ENCODE measurements at regions not wholly inside any gene's neighbourhood (a gene's known extent, or its start where the extent isn't known, plus 50 kb on each side); places are given as distances from the start of the nearest gene placed in this dataset.

- CTCF ChIA-PET = no interaction called here
- intact Hi-C loops (cut with micrococcal nuclease; ENCODE audit: unreplicated experiment) = no loop called here
- Histone ChIP-seq H3K36me3 (ENCODE audit: control insufficient read depth, insufficient read depth, low read length) (no peaks in the 10 kb centered on the region; the same call in 1 of the 2 replicates), H3K4me3 (ENCODE audit: low read depth, low read length) (no peak overlapping the region), H3K27me3 (replicated peaks; ENCODE audit: control insufficient read depth, insufficient read depth, low read length) (no peaks in the 10 kb centered on the region), H3K4me1 (peaks cover 34% of the 10 kb centered on the region), H3K9me3 (peaks cover 8% of the 10 kb centered on the region; the same call in 1 of the 2 replicates)
- Mint-ChIP-seq H3K27ac (ENCODE audit: unreplicated experiment) (no peak overlapping the region), H3K36me3 (ENCODE audit: insufficient read depth, unreplicated experiment) (no peaks in the 10 kb centered on the region), H3K9me3 (ENCODE audit: unreplicated experiment) (peaks cover 10% of the 10 kb centered on the region), H3K4me3 (ENCODE audit: unreplicated experiment) (no peak overlapping the region), H3K27me3 (ENCODE audit: insufficient read depth, unreplicated experiment) (no peaks in the 10 kb centered on the region), H3K4me1 (ENCODE audit: low read depth, unreplicated experiment) (peaks cover 40% of the 10 kb centered on the region)
- BruUV-seq (replicated peaks) = no TSS peak
- TF ChIP-seq CTCF (IDR thresholded peaks at IDR 0.05; ENCODE audit: insufficient read depth in 1 of 2, low read depth in 1 of 2, low read length in 1 of 2, severe bottlenecking in 1 of 2, unreplicated experiment in 1 of 2) = no peak
- no peak for DNase-seq
- POLR2A ChIA-PET = no interaction called here
Observed at GRCh38 chr3:188080091-188080490, 73.9 kb upstream of the LPP start.

- H3K4me1 ChIP-seq = peaks cover 34% of the 10 kb centered on the region
- H3K9me3 Mint-ChIP-seq (ENCODE audit: unreplicated experiment) = peaks cover 10% of the 10 kb centered on the region
- TF ChIP-seq CTCF (IDR thresholded peaks at IDR 0.05; ENCODE audit: insufficient read depth in 1 of 2, low read depth in 1 of 2, low read length in 1 of 2, severe bottlenecking in 1 of 2, unreplicated experiment in 1 of 2) = no peak
- DNase-seq = no peak
- peaks cover 47% of the 10 kb centered on the region for H3K4me1 Mint-ChIP-seq (ENCODE audit: low read depth, unreplicated experiment)
- H3K4me3 Mint-ChIP-seq (ENCODE audit: unreplicated experiment) = no peak overlapping the region
- H3K27ac Mint-ChIP-seq (ENCODE audit: unreplicated experiment) = no peak overlapping the region
- no peaks in the 10 kb centered on the region for H3K27me3 ChIP-seq (replicated peaks; ENCODE audit: control insufficient read depth, insufficient read depth, low read length)
- H3K36me3 Mint-ChIP-seq (ENCODE audit: insufficient read depth, unreplicated experiment) = no peaks in the 10 kb centered on the region
- ChIA-PET CTCF (no interaction called here), POLR2A (interaction anchor here (0.5 kb wide), 1 partner anchor 59 kb away, joined by 5 read pairs; no protein-coding TSS in a partner anchor)
- no peaks in the 10 kb centered on the region for H3K27me3 Mint-ChIP-seq (ENCODE audit: insufficient read depth, unreplicated experiment)
- BruUV-seq (replicated peaks) = no TSS peak
- H3K9me3 ChIP-seq = peaks cover 8% of the 10 kb centered on the region; the same call in 1 of the 2 replicates
- H3K4me3 ChIP-seq (ENCODE audit: low read depth, low read length) = no peak overlapping the region
- no peaks in the 10 kb centered on the region; the same call in 1 of the 2 replicates for H3K36me3 ChIP-seq (ENCODE audit: control insufficient read depth, insufficient read depth, low read length)
- intact Hi-C loops (cut with micrococcal nuclease; ENCODE audit: unreplicated experiment) = loop anchor here (2.0 kb wide), 1 partner anchor 17 kb away; no protein-coding TSS in a partner anchor
Observed at GRCh38 chr3:188082031-188082430, 71.9 kb upstream of the LPP start.

GRCh38 chr3:188082450-188082849, 71.5 kb upstream of the LPP start:
- no TSS peak for BruUV-seq (replicated peaks)
- Histone ChIP-seq H3K4me1 (peaks cover 33% of the 10 kb centered on the region), H3K9me3 (peaks cover 8% of the 10 kb centered on the region; the same call in 1 of the 2 replicates), H3K27me3 (replicated peaks; ENCODE audit: control insufficient read depth, insufficient read depth, low read length) (no peaks in the 10 kb centered on the region), H3K36me3 (ENCODE audit: control insufficient read depth, insufficient read depth, low read length) (no peaks in the 10 kb centered on the region; the same call in 1 of the 2 replicates), H3K4me3 (ENCODE audit: low read depth, low read length) (no peak overlapping the region)
- ChIA-PET POLR2A (interaction anchor here (0.5 to 1.2 kb wide), 3 partner anchors 59 to 337 kb away, joined by 4 to 10 read pairs (median 5); partner anchors contain the start of genes BCL6 and LPP), CTCF (no interaction called here)
- Mint-ChIP-seq H3K4me1 (ENCODE audit: low read depth, unreplicated experiment) (peaks cover 43% of the 10 kb centered on the region), H3K36me3 (ENCODE audit: insufficient read depth, unreplicated experiment) (no peaks in the 10 kb centered on the region), H3K9me3 (ENCODE audit: unreplicated experiment) (peaks cover 10% of the 10 kb centered on the region), H3K27ac (ENCODE audit: unreplicated experiment) (peak overlapping the region; percentile 10), H3K27me3 (ENCODE audit: insufficient read depth, unreplicated experiment) (no peaks in the 10 kb centered on the region), H3K4me3 (ENCODE audit: unreplicated experiment) (no peak overlapping the region)
- no peak for TF ChIP-seq CTCF (IDR thresholded peaks at IDR 0.05; ENCODE audit: insufficient read depth in 1 of 2, low read depth in 1 of 2, low read length in 1 of 2, severe bottlenecking in 1 of 2, unreplicated experiment in 1 of 2)
- no peak for DNase-seq
- intact Hi-C loops (cut with micrococcal nuclease; ENCODE audit: unreplicated experiment) = loop anchor here (2.0 kb wide), 1 partner anchor 18 kb away; no protein-coding TSS in a partner anchor

Data from Caco-2 (cell line).